Stomach (tissue), 4 donors: ENCODE measurements at regions not wholly inside any gene's neighbourhood (a gene's known extent, or its start where the extent isn't known, plus 50 kb on each side); places are given as distances from the start of the nearest gene placed in this dataset.

Experiments
- EP300 ChIP-seq: sonication (generic); formaldehyde crosslinking; IDR thresholded peaks from one replicate; pipeline ENCODE4 v1.6.1; 2017; ENCODE audit warnings: antibody characterized with exemption
- POLR2A ChIP-seq, 4 donors: fragments of 450-650 bp; IDR thresholded peaks; one replicate each; pipeline ENCODE4 v1.6.1; 2016; ENCODE audit warnings: antibody characterized with exemption in 4 of 4, control low read depth in 2 of 4, mild to moderate bottlenecking in 1 of 4, moderate library complexity in 1 of 4
- TF ChIP-seq, protein P1 (sequence below), 7 experiments: fragments of 450-650 bp in 4 of 7; fragments of 200-600 bp in 3 of 7; sonication (generic) in 3 of 7; IDR thresholded peaks; one replicate each; pipeline ENCODE4 v1.5.1; 2016 to 2019; ENCODE audit warnings: antibody characterized with exemption in 7 of 7, control low read depth in 2 of 7, mild to moderate bottlenecking in 1 of 7

- TF ChIP-seq, protein P1, sequence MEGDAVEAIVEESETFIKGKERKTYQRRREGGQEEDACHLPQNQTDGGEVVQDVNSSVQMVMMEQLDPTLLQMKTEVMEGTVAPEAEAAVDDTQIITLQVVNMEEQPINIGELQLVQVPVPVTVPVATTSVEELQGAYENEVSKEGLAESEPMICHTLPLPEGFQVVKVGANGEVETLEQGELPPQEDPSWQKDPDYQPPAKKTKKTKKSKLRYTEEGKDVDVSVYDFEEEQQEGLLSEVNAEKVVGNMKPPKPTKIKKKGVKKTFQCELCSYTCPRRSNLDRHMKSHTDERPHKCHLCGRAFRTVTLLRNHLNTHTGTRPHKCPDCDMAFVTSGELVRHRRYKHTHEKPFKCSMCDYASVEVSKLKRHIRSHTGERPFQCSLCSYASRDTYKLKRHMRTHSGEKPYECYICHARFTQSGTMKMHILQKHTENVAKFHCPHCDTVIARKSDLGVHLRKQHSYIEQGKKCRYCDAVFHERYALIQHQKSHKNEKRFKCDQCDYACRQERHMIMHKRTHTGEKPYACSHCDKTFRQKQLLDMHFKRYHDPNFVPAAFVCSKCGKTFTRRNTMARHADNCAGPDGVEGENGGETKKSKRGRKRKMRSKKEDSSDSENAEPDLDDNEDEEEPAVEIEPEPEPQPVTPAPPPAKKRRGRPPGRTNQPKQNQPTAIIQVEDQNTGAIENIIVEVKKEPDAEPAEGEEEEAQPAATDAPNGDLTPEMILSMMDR (IDR thresholded peaks at IDR 0.05): no peak
- TF ChIP-seq POLR2A (IDR thresholded peaks at IDR 0.05) (no peak), EP300 (no peak)
Observed at GRCh38 chr4:149121023-149121404, 678.8 kb upstream of the NR3C2 start.
